ENCODE measurements at regions not wholly inside any gene's neighbourhood (a gene's known extent, or its start where the extent isn't known, plus 50 kb on each side); places are given as distances from the start of the nearest gene placed in this dataset.

- no peak for TF ChIP-seq ZNF462 (CRISPR knock-in tag; IDR thresholded peaks at IDR 0.05)
- TF ChIP-seq NANOG (IDR thresholded peaks at IDR 0.05; ENCODE audit: borderline replicate concordance) = no peak
- no peak for TF ChIP-seq ZNF331 (CRISPR knock-in tag; IDR thresholded peaks at IDR 0.05; ENCODE audit: low read depth)
- no peak for TF ChIP-seq ETS1 (IDR thresholded peaks at IDR 0.05)
- TF ChIP-seq EZH2 (IDR thresholded peaks at IDR 0.05; ENCODE audit: low read depth, unreplicated experiment) = no peak
- TF ChIP-seq STAT1 (IDR thresholded peaks at IDR 0.05; ENCODE audit: unreplicated experiment) = no peak
- TF ChIP-seq JUNB (IDR thresholded peaks at IDR 0.05; ENCODE audit: unreplicated experiment) = no peak
Measured at GRCh38 chr2:53460937-53461336, 306.7 kb upstream of the CHAC2 start (continued).

GRCh38 chr2:53460347-53460746 is 307.3 kb upstream of the CHAC2 start:
- ATAC-seq (no peak), DNase-seq (ENCODE audit: low spot score) (no peak)
- no peak overlapping the region for H3K4me3 ChIP-seq
- H3K9me2 ChIP-seq (ENCODE audit: insufficient read depth) = peaks cover 22% of the 10 kb centered on the region; the same call in 1 of the 2 replicates
- peaks cover 8% of the 10 kb centered on the region; the same call in 2 of the 3 replicates for H3K4me1 Mint-ChIP-seq
- no peak overlapping the region for H3K27ac Mint-ChIP-seq
- H3K27me3 ChIP-seq (ENCODE audit: insufficient read depth) = no peaks in the 10 kb centered on the region
- no peaks in the 10 kb centered on the region for H3K36me3 ChIP-seq (ENCODE audit: insufficient read depth)
- H3K4me3 Mint-ChIP-seq = no peak overlapping the region
- no peak for TF ChIP-seq POLR2AphosphoS5 (IDR thresholded peaks at IDR 0.05; ENCODE audit: low read depth)
- H3K4me2 ChIP-seq = no peak overlapping the region
- H4K20me1 ChIP-seq (replicated peaks; ENCODE audit: insufficient read depth) = no peaks in the 10 kb centered on the region
- H3K36me3 Mint-ChIP-seq (ENCODE audit: low read depth) = peaks cover 2% of the 10 kb centered on the region; the same call in 2 of the 3 replicates
- H3K9me3 Mint-ChIP-seq = no peaks in the 10 kb centered on the region
- H3K79me2 ChIP-seq (replicated peaks; ENCODE audit: insufficient read depth) = no peaks in the 10 kb centered on the region
- H3K4me1 ChIP-seq (ENCODE audit: insufficient read depth) = no peaks in the 10 kb centered on the region
- H3K27me3 Mint-ChIP-seq (ENCODE audit: insufficient read depth, low read depth, poor library complexity) = no peaks in the 10 kb centered on the region
- H3F3A ChIP-seq (replicated peaks; ENCODE audit: low read depth) = no peaks in the 10 kb centered on the region
- no peak overlapping the region for H3K27ac ChIP-seq (ENCODE audit: low read depth)
- H2AFZ ChIP-seq = no peak overlapping the region

Measured in GM23338 (cell line).